COLO668 (cell line): ENCODE measurements at regions not wholly inside any gene's neighbourhood (a gene's known extent, or its start where the extent isn't known, plus 50 kb on each side); places are given as distances from the start of the nearest gene placed in this dataset.
"Not testable (repeated sequence)": the region's sequence is repeated elsewhere in the genome, so short reads cannot be mapped to it uniquely, and the experiment has no call there.

Experiments used
- DNase-seq: peaks from one replicate; lab custom pipeline; 2025; ENCODE audit not compliant: unreplicated experiment; lab: John Stamatoyannopoulos, UW

- DNase-seq: no peak
Measured at GRCh38 chr6:17182961-17183360, 81.1 kb downstream of the STMND1 start.

- no peak for DNase-seq
Measured at GRCh38 chr6:17186925-17187324, 85.1 kb downstream of the STMND1 start.

DNA sequence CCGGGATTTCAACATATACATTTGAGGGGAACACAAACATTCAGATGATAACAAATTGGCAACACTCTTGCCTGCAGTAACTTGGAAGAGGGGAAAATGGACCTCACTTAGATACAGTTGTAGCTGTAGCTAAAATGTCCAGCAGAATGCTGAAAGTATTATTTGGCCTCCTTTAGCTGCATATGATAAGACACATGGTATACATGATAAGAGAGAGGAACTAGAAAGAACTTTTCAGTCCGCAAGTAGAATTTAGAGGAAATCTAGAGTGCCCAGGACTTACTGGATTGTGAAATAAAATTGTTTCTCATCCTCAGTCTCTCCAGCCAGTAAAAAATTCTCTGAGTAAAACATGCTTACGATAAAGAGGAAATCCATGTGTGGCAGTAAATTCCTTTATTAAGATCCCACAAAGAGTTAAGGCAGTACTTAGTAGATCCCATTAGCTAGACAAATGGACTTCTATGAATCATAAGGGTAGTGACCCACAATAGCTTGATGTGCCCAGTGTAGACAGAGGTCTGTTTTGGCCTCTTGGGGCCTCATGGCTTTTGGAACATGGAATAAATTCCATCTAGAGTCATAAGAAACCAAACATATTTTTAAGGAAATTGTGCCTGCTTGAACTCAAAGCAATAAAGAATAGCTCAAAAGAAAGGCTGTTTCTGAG, 87.9 kb upstream of the RBM24 start:
- no peak for DNase-seq

DNA sequence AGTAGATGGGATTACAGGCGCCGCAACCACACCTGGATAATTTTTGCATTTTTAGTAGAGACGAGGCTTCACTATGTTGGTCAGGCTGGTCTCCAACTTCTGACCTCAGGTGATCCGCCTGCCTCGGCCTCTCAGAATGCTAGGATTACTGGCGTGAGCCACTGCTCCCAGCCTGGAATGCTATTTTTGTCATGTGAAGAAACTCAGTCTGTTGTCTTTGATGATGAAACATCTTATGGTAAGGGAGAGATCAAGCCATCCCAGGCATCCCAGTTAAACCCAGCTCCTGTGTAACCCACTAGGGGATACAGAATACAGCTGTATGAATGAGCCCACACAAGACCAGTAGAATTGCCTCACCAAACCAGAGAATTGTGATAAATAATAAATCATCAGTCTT, 83.6 kb upstream of the RBM24 start:
- DNase-seq: no peak

- DNase-seq: no peak
Measured at GRCh38 chr6:17200395-17200794, 80.8 kb upstream of the RBM24 start.

DNA sequence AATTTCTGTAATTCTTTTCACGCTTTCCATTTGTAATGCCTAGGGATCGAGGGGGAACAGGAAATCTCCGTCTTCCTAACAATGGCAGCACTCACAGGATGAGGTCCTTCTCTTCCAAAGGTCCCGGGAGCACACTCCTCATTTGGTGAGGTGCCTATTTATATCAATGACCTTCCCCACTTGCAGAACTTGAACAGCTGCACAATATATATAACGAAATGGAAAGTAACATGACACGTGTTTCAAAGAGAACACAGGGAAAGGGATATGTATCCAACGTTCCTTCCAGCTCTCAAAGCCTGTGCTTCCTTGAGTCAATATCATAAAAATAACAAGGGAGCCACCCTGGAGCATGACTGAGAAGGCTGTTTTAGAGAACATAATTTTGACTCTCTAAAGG, 78.6 kb upstream of the RBM24 start:
- peak; percentile 3 for DNase-seq

DNA sequence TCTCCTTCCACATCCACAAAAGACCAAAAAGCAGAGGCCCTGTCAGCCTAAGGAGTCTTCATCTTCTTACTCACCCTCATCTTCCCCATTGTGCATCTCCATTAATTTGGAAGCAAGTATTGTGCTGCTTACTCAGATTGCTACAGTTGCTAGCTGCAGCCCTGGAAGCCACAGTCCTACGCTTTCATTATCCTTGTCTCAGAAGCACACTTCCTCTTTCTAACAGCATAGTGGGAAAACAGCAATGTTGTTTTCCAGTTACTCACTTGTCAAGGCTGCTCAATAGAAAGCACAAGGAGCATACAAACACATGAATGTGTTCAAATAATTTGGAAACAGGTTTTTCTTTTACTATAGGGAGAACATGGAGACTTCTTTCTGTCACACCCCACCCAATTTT, 76.6 kb upstream of the RBM24 start:
- no peak for DNase-seq

DNA sequence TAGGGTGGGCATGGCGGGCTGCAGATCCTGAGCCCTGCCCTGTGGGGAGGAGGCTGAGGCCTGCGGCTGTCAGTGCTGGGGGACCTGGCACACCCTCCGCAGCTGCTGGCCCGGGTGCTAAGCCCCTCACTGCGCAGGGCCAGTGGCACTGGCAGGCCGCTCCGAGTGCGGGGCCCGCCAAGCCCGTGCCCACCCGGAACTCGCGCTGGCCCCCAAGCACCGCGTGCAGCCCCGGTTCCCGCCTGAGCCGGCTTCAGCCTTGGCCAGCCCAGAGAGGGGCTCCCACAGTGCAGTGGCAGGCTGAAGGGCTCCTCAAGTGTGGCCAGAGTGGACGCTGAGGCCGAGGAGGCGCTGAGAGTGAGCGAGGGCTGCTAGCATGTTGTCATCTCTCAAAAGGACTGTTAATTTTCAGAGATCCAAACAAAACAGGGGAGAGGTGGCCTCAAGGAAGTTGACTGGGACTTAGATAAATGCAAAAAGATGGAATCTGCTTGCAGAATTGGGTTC, 74.5 kb upstream of the RBM24 start:
- DNase-seq: no peak

- no peak for DNase-seq
Measured at GRCh38 chr6:17207281-17207680, 73.9 kb upstream of the RBM24 start.

DNA sequence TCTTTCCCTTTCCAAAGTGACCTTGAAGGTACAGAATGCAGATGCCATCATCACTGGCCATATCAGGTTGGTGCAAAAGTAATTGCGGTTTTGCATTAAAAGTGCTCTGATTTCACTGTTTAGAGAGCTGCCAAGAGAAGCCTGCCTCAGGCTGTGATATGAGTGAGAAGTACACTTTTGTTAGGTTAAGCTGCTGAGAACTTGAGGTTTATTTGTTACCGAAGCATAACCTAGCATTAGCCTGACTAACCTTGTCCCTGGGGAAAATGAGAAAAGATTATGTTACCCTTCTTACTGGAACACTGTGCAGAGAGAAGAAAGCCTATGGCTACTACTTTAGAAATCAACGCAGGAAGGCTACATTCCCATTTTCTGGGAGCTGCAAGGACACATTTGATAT, 70.5 kb upstream of the RBM24 start:
- no peak for DNase-seq

DNA sequence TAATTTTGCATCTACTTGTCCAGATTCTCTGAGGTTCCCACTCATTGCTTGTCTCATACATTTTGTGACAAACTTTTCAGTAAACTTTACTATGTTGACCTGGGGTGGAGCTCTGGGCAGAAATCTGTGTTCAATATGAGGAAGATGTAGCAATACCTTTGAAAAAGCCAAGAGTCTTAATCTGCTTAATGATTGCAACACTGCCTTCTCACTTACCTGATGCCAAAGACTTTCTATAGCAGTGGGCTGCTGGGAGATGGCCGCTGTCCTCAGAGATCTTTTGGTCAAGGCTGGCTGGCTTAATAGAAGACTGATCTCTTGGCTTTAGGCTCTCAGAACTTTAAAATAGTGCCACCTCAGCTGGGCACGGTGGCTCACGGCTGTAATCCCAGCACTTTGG, 70.1 kb upstream of the RBM24 start:
- DNase-seq: no peak

GRCh38 chr6:17212546-17213371, 68.4 kb upstream of the RBM24 start:
- DNase-seq: no peak

GRCh38 chr6:17214106-17214505, 67.1 kb upstream of the RBM24 start:
- no peak for DNase-seq

- not testable (repeated sequence) for DNase-seq
Measured at GRCh38 chr6:17216972-17217371, 64.2 kb upstream of the RBM24 start.

- DNase-seq: no peak
Measured at GRCh38 chr6:17218023-17218748, 63.0 kb upstream of the RBM24 start.

DNA sequence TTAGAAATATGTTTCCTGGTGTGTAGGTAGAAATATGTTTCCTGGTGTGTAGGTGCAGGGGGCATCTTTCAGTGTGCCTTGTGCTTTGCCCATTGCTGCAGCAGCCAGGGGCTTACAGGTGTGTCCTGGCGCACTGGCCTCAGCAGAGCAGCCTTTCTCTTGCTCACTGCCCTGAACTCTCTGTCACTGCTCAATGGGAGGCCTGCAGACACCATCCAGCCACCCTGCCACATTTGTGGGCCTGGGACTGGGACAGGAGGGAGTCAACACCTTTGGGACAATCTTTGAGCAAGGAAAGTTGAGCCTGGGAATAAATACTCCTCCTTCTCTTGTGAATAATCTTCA, 62.4 kb upstream of the RBM24 start:
- DNase-seq: no peak

GRCh38 chr6:17219098-17219497, 62.1 kb upstream of the RBM24 start:
- DNase-seq: no peak

DNA sequence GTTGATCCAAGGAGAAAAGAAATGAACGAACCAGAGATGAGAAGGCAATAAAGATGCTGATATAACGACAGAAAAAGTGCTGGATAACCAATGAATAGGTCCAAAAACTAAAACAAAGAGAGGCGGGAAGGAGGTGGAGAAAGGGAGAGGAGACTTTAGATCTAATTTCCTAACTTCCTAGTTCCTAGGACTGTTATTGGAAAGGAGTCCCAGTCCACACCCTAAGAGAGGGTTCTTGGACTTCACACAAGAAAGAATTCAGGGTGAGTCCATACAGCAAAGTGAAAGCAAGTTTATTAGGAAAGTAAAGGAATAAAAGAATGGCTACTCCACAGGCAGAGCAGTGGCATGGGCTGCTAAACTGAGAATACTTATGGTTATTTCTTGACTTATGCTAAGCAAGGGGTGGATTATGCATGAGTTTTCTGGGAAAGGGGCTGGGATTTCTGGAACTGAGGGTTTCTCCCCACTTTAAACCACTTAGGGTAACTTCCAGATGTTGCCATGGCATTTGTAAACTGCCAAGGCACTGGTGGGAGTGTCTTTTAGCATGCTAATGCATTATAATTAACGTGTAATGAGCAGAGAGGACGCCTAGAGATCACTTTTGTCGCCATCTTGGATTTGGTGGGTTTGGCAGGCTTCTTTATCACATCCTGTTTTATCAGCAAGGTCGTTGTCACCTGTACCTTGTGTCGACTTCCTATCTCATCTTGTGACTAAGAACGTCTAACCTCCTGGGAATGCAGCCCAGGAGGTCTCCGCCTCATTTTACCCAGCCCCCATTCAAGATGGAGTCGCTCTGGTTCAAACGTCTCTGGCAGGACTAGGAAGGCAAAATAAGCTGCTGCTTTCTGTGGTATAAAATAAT, 60.9 kb upstream of the RBM24 start:
- no peak for DNase-seq

DNA sequence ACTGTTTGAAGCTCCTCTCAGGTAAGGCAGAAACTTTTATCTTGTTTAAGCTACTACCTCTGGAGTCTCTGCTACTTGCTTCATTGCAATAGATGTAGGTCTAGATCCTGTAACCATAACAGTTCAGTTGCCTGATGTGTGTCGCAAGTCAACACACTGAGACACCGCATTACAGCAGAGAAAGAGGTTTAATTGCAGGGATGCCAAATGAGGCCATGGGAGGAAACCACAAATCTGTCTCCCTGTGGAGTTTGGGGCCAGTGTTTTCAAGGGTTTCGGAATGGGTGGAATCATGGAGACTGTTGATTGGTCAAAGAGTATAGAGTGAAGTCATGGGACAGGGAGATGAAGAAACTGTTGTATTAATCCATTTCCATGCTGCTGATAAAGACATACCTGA, 57.1 kb upstream of the RBM24 start:
- no peak for DNase-seq

GRCh38 chr6:17224501-17224900, 56.7 kb upstream of the RBM24 start:
- not testable (repeated sequence) for DNase-seq
